Panc1 (cell line): ENCODE measurements at regions not wholly inside any gene's neighbourhood (a gene's known extent, or its start where the extent isn't known, plus 50 kb on each side); places are given as distances from the start of the nearest gene placed in this dataset.

Source experiments
- POLR2AphosphoS5 ChIP-seq: IDR thresholded peaks from 2 replicates; pipeline ENCODE4 v1.6.1; 2012; ENCODE audit warnings: mild to moderate bottlenecking, low read depth, low read length, moderate library complexity
- SIN3A ChIP-seq: IDR thresholded peaks from 2 replicates; pipeline ENCODE4 v1.6.1; 2012; ENCODE audit warnings: low read depth, mild to moderate bottlenecking, low read length, moderate library complexity, borderline replicate concordance; ENCODE audit not compliant: insufficient read depth
- TCF7L2 ChIP-seq: IDR thresholded peaks from 2 replicates; pipeline ENCODE4 v1.6.1; 2011; ENCODE audit warnings: mild to moderate bottlenecking, low read depth, low read length, inconsistent platforms
- TF ChIP-seq, protein P1 (sequence below): fragments of 450-650 bp; IDR thresholded peaks from 2 replicates; pipeline ENCODE4 v1.5.1; 2017; ENCODE audit warnings: mild to moderate bottlenecking
- TF ChIP-seq, protein P2 (sequence below), 2 experiments: IDR thresholded peaks; 2 replicates each; pipeline ENCODE4 v1.6.1; 2011 to 2012; ENCODE audit warnings: low read depth in 2 of 2, control low read depth in 1 of 2, low read length in 1 of 2, mild to moderate bottlenecking in 1 of 2, moderate library complexity in 1 of 2; ENCODE audit not compliant: insufficient read depth in 1 of 2

DNA sequence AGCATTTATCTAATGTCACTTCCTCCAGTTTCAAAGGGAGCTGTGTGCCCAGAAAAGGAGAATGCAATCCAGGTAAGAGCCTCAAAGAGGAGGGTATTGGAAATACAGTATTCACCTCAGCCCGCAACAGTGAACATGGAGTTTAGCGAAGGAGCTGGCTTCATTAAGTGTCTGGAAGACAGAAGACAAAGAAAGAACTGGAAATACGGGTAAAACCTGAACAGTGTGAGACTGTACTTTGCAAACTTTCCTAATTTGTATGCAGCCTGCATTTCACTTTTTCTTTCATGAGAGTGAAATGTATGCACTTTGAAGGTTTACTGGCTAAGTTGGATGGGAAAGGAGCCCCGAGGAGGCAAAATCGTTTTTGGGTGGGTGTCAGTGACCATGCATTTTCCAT lies 478.4 kb downstream of the HS3ST3B1 start:
- TF ChIP-seq SIN3A (no peak), POLR2AphosphoS5 (no peak), TCF7L2 (no peak)
- TF ChIP-seq, protein P1, sequence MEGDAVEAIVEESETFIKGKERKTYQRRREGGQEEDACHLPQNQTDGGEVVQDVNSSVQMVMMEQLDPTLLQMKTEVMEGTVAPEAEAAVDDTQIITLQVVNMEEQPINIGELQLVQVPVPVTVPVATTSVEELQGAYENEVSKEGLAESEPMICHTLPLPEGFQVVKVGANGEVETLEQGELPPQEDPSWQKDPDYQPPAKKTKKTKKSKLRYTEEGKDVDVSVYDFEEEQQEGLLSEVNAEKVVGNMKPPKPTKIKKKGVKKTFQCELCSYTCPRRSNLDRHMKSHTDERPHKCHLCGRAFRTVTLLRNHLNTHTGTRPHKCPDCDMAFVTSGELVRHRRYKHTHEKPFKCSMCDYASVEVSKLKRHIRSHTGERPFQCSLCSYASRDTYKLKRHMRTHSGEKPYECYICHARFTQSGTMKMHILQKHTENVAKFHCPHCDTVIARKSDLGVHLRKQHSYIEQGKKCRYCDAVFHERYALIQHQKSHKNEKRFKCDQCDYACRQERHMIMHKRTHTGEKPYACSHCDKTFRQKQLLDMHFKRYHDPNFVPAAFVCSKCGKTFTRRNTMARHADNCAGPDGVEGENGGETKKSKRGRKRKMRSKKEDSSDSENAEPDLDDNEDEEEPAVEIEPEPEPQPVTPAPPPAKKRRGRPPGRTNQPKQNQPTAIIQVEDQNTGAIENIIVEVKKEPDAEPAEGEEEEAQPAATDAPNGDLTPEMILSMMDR: no peak
- TF ChIP-seq, protein P2, sequence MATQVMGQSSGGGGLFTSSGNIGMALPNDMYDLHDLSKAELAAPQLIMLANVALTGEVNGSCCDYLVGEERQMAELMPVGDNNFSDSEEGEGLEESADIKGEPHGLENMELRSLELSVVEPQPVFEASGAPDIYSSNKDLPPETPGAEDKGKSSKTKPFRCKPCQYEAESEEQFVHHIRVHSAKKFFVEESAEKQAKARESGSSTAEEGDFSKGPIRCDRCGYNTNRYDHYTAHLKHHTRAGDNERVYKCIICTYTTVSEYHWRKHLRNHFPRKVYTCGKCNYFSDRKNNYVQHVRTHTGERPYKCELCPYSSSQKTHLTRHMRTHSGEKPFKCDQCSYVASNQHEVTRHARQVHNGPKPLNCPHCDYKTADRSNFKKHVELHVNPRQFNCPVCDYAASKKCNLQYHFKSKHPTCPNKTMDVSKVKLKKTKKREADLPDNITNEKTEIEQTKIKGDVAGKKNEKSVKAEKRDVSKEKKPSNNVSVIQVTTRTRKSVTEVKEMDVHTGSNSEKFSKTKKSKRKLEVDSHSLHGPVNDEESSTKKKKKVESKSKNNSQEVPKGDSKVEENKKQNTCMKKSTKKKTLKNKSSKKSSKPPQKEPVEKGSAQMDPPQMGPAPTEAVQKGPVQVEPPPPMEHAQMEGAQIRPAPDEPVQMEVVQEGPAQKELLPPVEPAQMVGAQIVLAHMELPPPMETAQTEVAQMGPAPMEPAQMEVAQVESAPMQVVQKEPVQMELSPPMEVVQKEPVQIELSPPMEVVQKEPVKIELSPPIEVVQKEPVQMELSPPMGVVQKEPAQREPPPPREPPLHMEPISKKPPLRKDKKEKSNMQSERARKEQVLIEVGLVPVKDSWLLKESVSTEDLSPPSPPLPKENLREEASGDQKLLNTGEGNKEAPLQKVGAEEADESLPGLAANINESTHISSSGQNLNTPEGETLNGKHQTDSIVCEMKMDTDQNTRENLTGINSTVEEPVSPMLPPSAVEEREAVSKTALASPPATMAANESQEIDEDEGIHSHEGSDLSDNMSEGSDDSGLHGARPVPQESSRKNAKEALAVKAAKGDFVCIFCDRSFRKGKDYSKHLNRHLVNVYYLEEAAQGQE (IDR thresholded peaks at IDR 0.05; ENCODE audit: insufficient read depth in 1 of 2, low read depth in 2 of 2, low read length in 1 of 2): no peak
